Activated T-cell treated with anti-CD3 and anti-CD28 coated beads, Interleukin-2, amount 50 U/mL, for 48 hours (primary cell): ENCODE measurements at regions not wholly inside any gene's neighbourhood (a gene's known extent, or its start where the extent isn't known, plus 50 kb on each side); places are given as distances from the start of the nearest gene placed in this dataset.

Source experiments
- DNase-seq, 2 experiments: peaks; one replicate each; pipeline ENCODE4 v3.0.0-alpha.2; 2020

- DNase-seq, result no peak
Measured at GRCh38 chr11:81098471-81098870, 1635.2 kb downstream of the FAM181B start.

GRCh38 chr11:81092522-81092921 lies 1641.1 kb downstream of the FAM181B start:
- no peak for DNase-seq

- no peak for DNase-seq
Measured at GRCh38 chr11:81089242-81089641, 1644.4 kb downstream of the FAM181B start.

GRCh38 chr11:81080476-81080875 lies 1639.6 kb upstream of the TENM4 start:
- DNase-seq, result no peak

- no peak for DNase-seq
Measured at GRCh38 chr11:81072273-81072672, 1631.4 kb upstream of the TENM4 start.

- DNase-seq, result no peak
Measured at GRCh38 chr11:81071606-81072005, 1630.8 kb upstream of the TENM4 start.

GRCh38 chr11:81070948-81071347 lies 1630.1 kb upstream of the TENM4 start:
- no peak for DNase-seq

GRCh38 chr11:81059356-81059755 lies 1618.5 kb upstream of the TENM4 start:
- no peak for DNase-seq

GRCh38 chr11:81052344-81053158 lies 1611.7 kb upstream of the TENM4 start:
- DNase-seq, result no peak

GRCh38 chr11:81039916-81040524 lies 1599.2 kb upstream of the TENM4 start:
- no peak for DNase-seq

- no peak for DNase-seq
Measured at GRCh38 chr11:81036168-81036870, 1595.5 kb upstream of the TENM4 start.

- DNase-seq, result no peak
Measured at GRCh38 chr11:81033779-81034540, 1593.1 kb upstream of the TENM4 start.

GRCh38 chr11:81032906-81033305 lies 1592.1 kb upstream of the TENM4 start:
- no peak for DNase-seq

- DNase-seq, result no peak
Measured at GRCh38 chr11:81030186-81030585, 1589.4 kb upstream of the TENM4 start.

- no peak for DNase-seq
Measured at GRCh38 chr11:81026032-81026431, 1585.2 kb upstream of the TENM4 start.

GRCh38 chr11:81022057-81022456 lies 1581.2 kb upstream of the TENM4 start:
- DNase-seq, result no peak

GRCh38 chr11:81010631-81011030 lies 1569.8 kb upstream of the TENM4 start:
- DNase-seq, result no peak

- no peak for DNase-seq
Measured at GRCh38 chr11:81007046-81007445, 1566.2 kb upstream of the TENM4 start.

GRCh38 chr11:81005595-81005994 lies 1564.8 kb upstream of the TENM4 start:
- no peak for DNase-seq

- DNase-seq, result no peak
Measured at GRCh38 chr11:81004576-81004975, 1563.7 kb upstream of the TENM4 start.

- no peak for DNase-seq
Measured at GRCh38 chr11:81002374-81002773, 1561.5 kb upstream of the TENM4 start.

GRCh38 chr11:81000735-81001134 lies 1559.9 kb upstream of the TENM4 start:
- DNase-seq, result no peak

GRCh38 chr11:81000334-81000733 lies 1559.5 kb upstream of the TENM4 start:
- DNase-seq, result no peak
